ENCODE measurements at regions not wholly inside any gene's neighbourhood (a gene's known extent, or its start where the extent isn't known, plus 50 kb on each side); places are given as distances from the start of the nearest gene placed in this dataset.

GRCh38 chr12:126617312-126617711, 1552.1 kb downstream of the AACS start:
- TF ChIP-seq CTCF (IDR thresholded peaks at IDR 0.05) (peak in 1 of 3 experiments; percentile 11), POLR2AphosphoS5 (IDR thresholded peaks at IDR 0.05) (no peak)
